Sigmoid colon (tissue), 4 donors: ENCODE measurements at regions not wholly inside any gene's neighbourhood (a gene's known extent, or its start where the extent isn't known, plus 50 kb on each side); places are given as distances from the start of the nearest gene placed in this dataset.

Experiments used
- POLR2A ChIP-seq, 2 donors: fragments of 450-650 bp; IDR thresholded peaks; one replicate each; pipeline ENCODE4 v1.6.1; 2016; ENCODE audit warnings: antibody characterized with exemption in 2 of 2, mild to moderate bottlenecking in 2 of 2, moderate library complexity in 2 of 2
- POLR2AphosphoS5 ChIP-seq, 4 donors: sonication (generic); formaldehyde crosslinking; IDR thresholded peaks; one replicate each; pipeline ENCODE4 v1.6.1; 2017; ENCODE audit warnings: antibody characterized with exemption in 4 of 4

DNA sequence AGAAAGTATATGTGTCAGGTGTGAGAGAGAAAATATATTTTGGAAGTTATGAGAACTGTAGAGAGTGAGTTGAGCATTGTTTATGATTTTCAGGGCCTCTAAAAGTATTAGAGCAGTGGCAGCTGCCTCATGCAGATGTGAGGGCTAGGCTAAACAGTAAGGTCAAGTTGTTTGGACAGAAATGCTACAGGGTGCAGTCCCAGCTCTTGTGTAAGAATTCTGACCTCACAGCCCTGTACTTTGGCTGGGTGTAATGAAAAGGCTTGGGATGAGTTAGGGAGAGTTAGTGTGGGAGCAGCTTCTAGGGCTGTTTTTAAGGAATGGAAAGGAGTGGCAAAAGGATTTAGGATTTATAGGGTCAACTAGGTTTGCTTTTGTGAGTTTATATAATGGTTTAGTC is 764.8 kb upstream of the ADGRB3 start:
- no peak for TF ChIP-seq POLR2A (IDR thresholded peaks at IDR 0.05)
- TF ChIP-seq POLR2AphosphoS5 (IDR thresholded peaks at IDR 0.05), result no peak
